Caco-2 (cell line): ENCODE measurements at regions not wholly inside any gene's neighbourhood (a gene's known extent, or its start where the extent isn't known, plus 50 kb on each side); places are given as distances from the start of the nearest gene placed in this dataset.

ENCODE experiments used
- BruUV-seq: library from RNA; stranded (reverse); fragments of 400-500 nt; replicated peaks from 2 replicates; lab custom pipeline; 2021; lab: Mats Ljungman, UMichigan
- CTCF ChIA-PET: fragments of 300-600 bp; sonication (Branson Sonifier 250); formaldehyde crosslinking; loops from one replicate; lab custom pipeline; 2022; ENCODE audit warnings: antibody characterized with exemption; lab: Charles Lee
- POLR2A ChIA-PET: fragments of 300-600 bp; sonication (Branson Sonifier 250); formaldehyde crosslinking; loops from one replicate; lab custom pipeline; 2022; ENCODE audit warnings: antibody characterized with exemption; lab: Charles Lee
- DNase-seq, 2 experiments: peaks; one replicate each; pipeline versions ENCODE4 v3.0.0 to v3.0.0-alpha.2; 2020 to 2022
- H3K27me3 ChIP-seq: replicated peaks from 2 replicates; pipeline ENCODE4 v1.6.0; 2011; ENCODE audit warnings: low read length; ENCODE audit not compliant: control insufficient read depth, insufficient read depth
- H3K36me3 ChIP-seq: 2 replicates; pipeline ENCODE4 v1.5.1; 2011; ENCODE audit warnings: low read length; ENCODE audit not compliant: control insufficient read depth, insufficient read depth
- H3K4me1 ChIP-seq: fragments of 250-450 bp; sonication (Bioruptor Pico); 2 replicates; pipeline ENCODE4 v1.5.1; 2020; ENCODE audit warnings: mild to moderate bottlenecking
- H3K4me3 ChIP-seq: 2 replicates; pipeline ENCODE4 v1.5.1; 2011; ENCODE audit warnings: low read depth, mild to moderate bottlenecking, control low read depth, low read length
- H3K9me3 ChIP-seq: fragments of 250-450 bp; sonication (Bioruptor Pico); 2 replicates; pipeline ENCODE4 v1.5.1; 2020; ENCODE audit warnings: mild to moderate bottlenecking, moderate library complexity
- H3K27ac Mint-ChIP-seq: one replicate; pipeline ENCODE4 v1.8.0; 2022; ENCODE audit warnings: mixed read lengths; ENCODE audit not compliant: unreplicated experiment
- H3K27me3 Mint-ChIP-seq: one replicate; pipeline ENCODE4 v1.8.0; 2022; ENCODE audit warnings: mixed read lengths; ENCODE audit not compliant: insufficient read depth, unreplicated experiment
- H3K36me3 Mint-ChIP-seq: one replicate; pipeline ENCODE4 v1.8.0; 2022; ENCODE audit warnings: mild to moderate bottlenecking, mixed read lengths; ENCODE audit not compliant: insufficient read depth, unreplicated experiment
- H3K4me1 Mint-ChIP-seq: one replicate; pipeline ENCODE4 v1.8.0; 2022; ENCODE audit warnings: low read depth, mixed read lengths; ENCODE audit not compliant: unreplicated experiment
- H3K4me3 Mint-ChIP-seq: one replicate; pipeline ENCODE4 v1.8.0; 2022; ENCODE audit warnings: mild to moderate bottlenecking, moderate library complexity, mixed read lengths; ENCODE audit not compliant: unreplicated experiment
- H3K9me3 Mint-ChIP-seq: one replicate; pipeline ENCODE4 v1.8.0; 2022; ENCODE audit warnings: mixed read lengths; ENCODE audit not compliant: unreplicated experiment
- CTCF ChIP-seq, 2 experiments: fragments of 200-600 bp in 1 of 2; IDR thresholded peaks; 1 replicate in 1 of 2; 2 replicates in 1 of 2; pipeline versions ENCODE4 v1.5.1 to v1.8.0; 2011 to 2022; ENCODE audit warnings: antibody characterized with exemption in 1 of 2, control low read depth in 1 of 2, inconsistent platforms in 1 of 2, low read depth in 1 of 2, low read length in 1 of 2, mild to moderate bottlenecking in 1 of 2, moderate library complexity in 1 of 2; ENCODE audit not compliant: insufficient read depth in 1 of 2, severe bottlenecking in 1 of 2, unreplicated experiment in 1 of 2
- intact Hi-C: fragments of 100-400 bp; cut with micrococcal nuclease; formaldehyde crosslinking; loops from one replicate; pipeline ENCODE4 v1.10.0; 2022; ENCODE audit not compliant: unreplicated experiment

DNA sequence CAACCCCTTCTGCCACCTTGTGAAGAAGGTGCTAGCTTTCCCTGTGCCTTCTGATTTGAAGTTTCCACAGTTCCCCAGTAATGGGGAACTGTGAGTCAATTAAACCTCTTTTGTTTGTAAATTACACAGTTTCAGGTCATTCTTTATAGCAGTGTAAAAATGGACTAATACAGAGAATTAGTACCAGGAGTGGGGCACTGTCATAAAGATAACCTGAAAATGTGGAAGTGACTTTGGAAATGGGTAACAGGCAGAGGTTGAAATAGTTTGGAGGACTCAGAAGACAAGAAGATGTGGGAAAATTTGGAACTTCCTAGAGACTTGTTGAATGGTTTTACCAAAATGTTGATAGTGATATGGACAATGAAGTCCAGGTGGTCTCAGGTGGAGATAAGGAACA lies 131.0 kb upstream of the HAND2 start:
- H3K4me1 ChIP-seq: no peaks in the 10 kb centered on the region
- H3K36me3 ChIP-seq: no peaks in the 10 kb centered on the region
- H3K9me3 Mint-ChIP-seq: no peaks in the 10 kb centered on the region
- intact Hi-C loops: no loop called here
- H3K4me1 Mint-ChIP-seq: no peaks in the 10 kb centered on the region
- ChIA-PET CTCF (no interaction called here), POLR2A (no interaction called here)
- H3K4me3 Mint-ChIP-seq: no peak overlapping the region
- BruUV-seq: no TSS peak
- no peaks in the 10 kb centered on the region for H3K36me3 Mint-ChIP-seq
- no peaks in the 10 kb centered on the region for H3K27me3 ChIP-seq
- no peak for DNase-seq
- H3K27me3 Mint-ChIP-seq: peaks cover 6% of the 10 kb centered on the region
- TF ChIP-seq CTCF (IDR thresholded peaks at IDR 0.05; ENCODE audit: insufficient read depth in 1 of 2, low read depth in 1 of 2, low read length in 1 of 2, severe bottlenecking in 1 of 2, unreplicated experiment in 1 of 2): no peak
- H3K9me3 ChIP-seq: no peaks in the 10 kb centered on the region
- no peak overlapping the region for H3K4me3 ChIP-seq
- H3K27ac Mint-ChIP-seq: no peak overlapping the region

- BruUV-seq: no TSS peak
- no peak for DNase-seq
- no peak overlapping the region for H3K4me3 ChIP-seq
- ChIA-PET POLR2A (no interaction called here), CTCF (no interaction called here)
- H3K9me3 Mint-ChIP-seq: no peaks in the 10 kb centered on the region
- intact Hi-C loops: no loop called here
- no peaks in the 10 kb centered on the region for H3K4me1 Mint-ChIP-seq
- no peaks in the 10 kb centered on the region for H3K36me3 Mint-ChIP-seq
- no peaks in the 10 kb centered on the region for H3K36me3 ChIP-seq
- no peak overlapping the region for H3K27ac Mint-ChIP-seq
- no peak overlapping the region for H3K4me3 Mint-ChIP-seq
- TF ChIP-seq CTCF (IDR thresholded peaks at IDR 0.05; ENCODE audit: insufficient read depth in 1 of 2, low read depth in 1 of 2, low read length in 1 of 2, severe bottlenecking in 1 of 2, unreplicated experiment in 1 of 2): no peak
- no peaks in the 10 kb centered on the region for H3K4me1 ChIP-seq
- H3K27me3 ChIP-seq: no peaks in the 10 kb centered on the region
- peaks cover 6% of the 10 kb centered on the region for H3K27me3 Mint-ChIP-seq
- H3K9me3 ChIP-seq: no peaks in the 10 kb centered on the region
Measured at GRCh38 chr4:173656898-173657297, 126.9 kb upstream of the HAND2 start.

DNA sequence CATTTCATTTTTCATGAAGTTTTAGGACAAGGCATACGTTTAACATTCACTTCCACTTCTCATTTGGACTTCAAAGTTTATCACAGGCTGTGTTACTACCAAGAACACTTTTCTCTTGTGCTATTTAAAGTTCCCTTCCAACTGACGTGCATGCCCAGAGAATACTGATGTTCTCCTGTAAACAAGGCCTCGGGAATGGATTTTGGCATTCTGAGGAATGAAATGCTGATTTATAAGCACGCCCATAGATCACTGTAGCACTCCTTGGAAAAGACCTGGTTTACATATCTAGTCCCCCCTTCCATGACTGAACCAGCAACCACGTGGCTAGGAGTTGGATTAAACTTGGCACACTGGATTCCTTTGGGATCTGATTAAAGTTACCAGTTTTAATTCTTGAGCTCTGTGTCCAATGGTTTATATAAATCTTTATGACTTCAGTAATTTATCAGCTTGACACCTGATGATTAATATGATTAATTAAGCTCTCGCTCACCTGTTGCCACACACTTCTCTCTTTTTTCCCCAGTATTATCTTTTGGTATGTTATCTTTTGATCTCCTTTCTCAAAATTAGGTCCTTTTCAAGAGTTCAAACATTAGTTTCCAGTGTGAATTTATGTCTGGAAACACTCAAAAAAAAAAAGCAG lies 122.4 kb upstream of the HAND2 start:
- intact Hi-C loops: no loop called here
- Mint-ChIP-seq H3K4me3 (no peak overlapping the region), H3K36me3 (no peaks in the 10 kb centered on the region), H3K27me3 (peaks cover 3% of the 10 kb centered on the region), H3K27ac (no peak overlapping the region), H3K4me1 (no peaks in the 10 kb centered on the region), H3K9me3 (no peaks in the 10 kb centered on the region)
- H3K4me1 ChIP-seq: no peaks in the 10 kb centered on the region
- no peak for TF ChIP-seq CTCF (IDR thresholded peaks at IDR 0.05; ENCODE audit: insufficient read depth in 1 of 2, low read depth in 1 of 2, low read length in 1 of 2, severe bottlenecking in 1 of 2, unreplicated experiment in 1 of 2)
- H3K27me3 ChIP-seq: no peaks in the 10 kb centered on the region
- ChIA-PET POLR2A (no interaction called here), CTCF (no interaction called here)
- no peak for DNase-seq
- BruUV-seq: no TSS peak
- H3K4me3 ChIP-seq: no peak overlapping the region
- H3K9me3 ChIP-seq: no peaks in the 10 kb centered on the region
- no peaks in the 10 kb centered on the region for H3K36me3 ChIP-seq
